ENCODE measurements at regions not wholly inside any gene's neighbourhood (a gene's known extent, or its start where the extent isn't known, plus 50 kb on each side); places are given as distances from the start of the nearest gene placed in this dataset.
"Not testable (repeated sequence)": the region's sequence is repeated elsewhere in the genome, so short reads cannot be mapped to it uniquely, and the experiment has no call there.

DNA sequence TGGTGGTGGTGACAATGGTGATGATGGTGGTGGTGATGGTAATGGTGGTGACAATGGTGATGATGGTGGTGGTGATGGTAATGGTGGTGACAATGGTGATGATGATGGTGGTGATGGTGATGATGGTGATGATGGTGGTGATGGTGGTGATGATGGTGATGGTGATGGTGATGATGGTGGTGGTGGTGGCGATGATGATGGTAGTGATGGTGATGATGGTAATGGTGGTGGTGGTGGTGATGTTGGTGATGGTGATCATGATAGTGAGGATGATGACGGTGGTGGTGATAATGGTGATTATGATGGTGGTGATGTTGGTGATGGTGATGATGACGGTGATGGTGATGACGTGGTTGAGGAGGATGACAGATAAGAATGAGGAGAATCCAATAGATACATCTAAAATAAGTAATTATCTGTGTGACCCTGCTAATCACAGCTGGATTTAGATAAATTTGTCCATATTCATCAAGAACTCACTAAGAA lies 170.7 kb upstream of the SFSWAP start:
- H3K4me1 Mint-ChIP-seq = peaks cover 10% of the 10 kb centered on the region
- no peaks in the 10 kb centered on the region for H3K9me3 Mint-ChIP-seq
- no peak overlapping the region for H3K27ac Mint-ChIP-seq (ENCODE audit: unreplicated experiment)
- no peak for DNase-seq (ENCODE audit: low read depth, low spot score)
- H3K4me3 Mint-ChIP-seq = no peak overlapping the region
- TF ChIP-seq, protein P1, sequence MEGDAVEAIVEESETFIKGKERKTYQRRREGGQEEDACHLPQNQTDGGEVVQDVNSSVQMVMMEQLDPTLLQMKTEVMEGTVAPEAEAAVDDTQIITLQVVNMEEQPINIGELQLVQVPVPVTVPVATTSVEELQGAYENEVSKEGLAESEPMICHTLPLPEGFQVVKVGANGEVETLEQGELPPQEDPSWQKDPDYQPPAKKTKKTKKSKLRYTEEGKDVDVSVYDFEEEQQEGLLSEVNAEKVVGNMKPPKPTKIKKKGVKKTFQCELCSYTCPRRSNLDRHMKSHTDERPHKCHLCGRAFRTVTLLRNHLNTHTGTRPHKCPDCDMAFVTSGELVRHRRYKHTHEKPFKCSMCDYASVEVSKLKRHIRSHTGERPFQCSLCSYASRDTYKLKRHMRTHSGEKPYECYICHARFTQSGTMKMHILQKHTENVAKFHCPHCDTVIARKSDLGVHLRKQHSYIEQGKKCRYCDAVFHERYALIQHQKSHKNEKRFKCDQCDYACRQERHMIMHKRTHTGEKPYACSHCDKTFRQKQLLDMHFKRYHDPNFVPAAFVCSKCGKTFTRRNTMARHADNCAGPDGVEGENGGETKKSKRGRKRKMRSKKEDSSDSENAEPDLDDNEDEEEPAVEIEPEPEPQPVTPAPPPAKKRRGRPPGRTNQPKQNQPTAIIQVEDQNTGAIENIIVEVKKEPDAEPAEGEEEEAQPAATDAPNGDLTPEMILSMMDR (conservative IDR thresholded peaks at IDR 0.05) = no peak
- H3K36me3 Mint-ChIP-seq (ENCODE audit: low read depth) = no peaks in the 10 kb centered on the region
- no peaks in the 10 kb centered on the region for H3K27me3 Mint-ChIP-seq (ENCODE audit: low read depth)

DNA sequence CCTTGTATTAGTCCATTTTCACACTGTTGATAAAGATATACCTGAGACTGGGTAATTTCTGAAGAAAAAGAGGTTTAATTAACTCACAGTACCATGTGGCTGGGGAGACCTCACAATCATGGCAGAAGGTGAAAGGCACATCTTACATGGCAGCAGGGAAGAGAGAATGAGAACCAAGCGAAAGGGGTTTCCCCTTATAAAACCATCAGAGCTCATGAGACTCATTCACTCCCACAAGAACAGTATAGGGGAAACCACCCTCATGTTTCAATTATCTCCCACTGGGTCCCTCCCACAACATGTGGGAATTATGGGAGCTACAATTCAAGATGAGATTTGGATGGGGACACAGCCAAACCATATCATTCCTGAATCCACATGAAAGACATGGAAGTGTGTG lies 169.4 kb upstream of the SFSWAP start:
- not testable (repeated sequence) for H3K27me3 Mint-ChIP-seq (ENCODE audit: low read depth); H3K4me3 Mint-ChIP-seq; H3K36me3 Mint-ChIP-seq (ENCODE audit: low read depth); H3K4me1 Mint-ChIP-seq; H3K9me3 Mint-ChIP-seq; H3K27ac Mint-ChIP-seq (ENCODE audit: unreplicated experiment); DNase-seq (ENCODE audit: low read depth, low spot score)

DNA sequence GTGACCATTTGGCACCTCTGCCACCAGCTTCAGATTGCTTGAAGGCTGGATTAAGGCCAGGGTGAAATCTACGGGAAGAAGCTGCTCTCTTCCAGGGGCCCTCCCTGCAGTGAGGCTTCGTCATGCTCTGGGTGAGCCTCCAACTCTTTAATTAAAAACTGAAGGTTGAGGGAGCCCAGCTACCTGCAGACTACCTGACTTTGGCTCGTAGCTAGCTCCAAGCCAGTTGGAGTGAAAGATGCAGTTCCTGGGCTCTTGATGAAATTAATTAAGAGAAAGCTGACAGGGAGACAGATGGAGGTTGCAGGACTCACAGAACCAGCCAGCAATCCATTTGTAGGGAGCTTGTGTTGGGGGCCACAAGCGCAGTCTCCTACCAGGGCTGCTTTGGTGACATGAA lies 168.5 kb upstream of the SFSWAP start:
- peaks cover 2% of the 10 kb centered on the region for H3K4me1 Mint-ChIP-seq
- DNase-seq (ENCODE audit: low read depth, low spot score) = no peak
- no peak overlapping the region for H3K27ac Mint-ChIP-seq (ENCODE audit: unreplicated experiment)
- no peak overlapping the region for H3K4me3 Mint-ChIP-seq
- no peaks in the 10 kb centered on the region for H3K36me3 Mint-ChIP-seq (ENCODE audit: low read depth)
- TF ChIP-seq, protein P1 (conservative IDR thresholded peaks at IDR 0.05) = no peak
- peaks cover 3% of the 10 kb centered on the region for H3K9me3 Mint-ChIP-seq
- no peaks in the 10 kb centered on the region for H3K27me3 Mint-ChIP-seq (ENCODE audit: low read depth)

DNA sequence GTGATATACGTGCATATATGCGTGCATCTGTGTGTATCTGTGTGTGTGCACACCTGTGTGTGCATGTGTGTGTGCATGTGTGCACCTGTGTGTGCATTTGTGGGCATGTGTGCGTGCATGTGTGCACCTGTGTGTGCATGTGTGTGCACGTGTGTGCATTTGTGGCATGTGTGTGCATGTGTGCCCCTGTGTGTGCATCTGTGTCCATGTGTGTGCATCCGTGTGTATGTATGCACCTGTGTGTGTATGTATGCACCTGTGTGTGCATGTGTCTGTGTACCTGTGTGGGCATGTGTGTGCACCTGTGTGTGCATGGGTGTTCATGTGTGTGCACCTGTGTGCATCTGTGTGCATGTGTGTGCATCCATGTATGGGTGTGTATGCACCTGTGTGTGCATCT lies 167.8 kb upstream of the SFSWAP start:
- no peak for DNase-seq (ENCODE audit: low read depth, low spot score)
- no peaks in the 10 kb centered on the region for H3K36me3 Mint-ChIP-seq (ENCODE audit: low read depth)
- peaks cover 3% of the 10 kb centered on the region for H3K9me3 Mint-ChIP-seq
- H3K27me3 Mint-ChIP-seq (ENCODE audit: low read depth) = no peaks in the 10 kb centered on the region
- H3K27ac Mint-ChIP-seq (ENCODE audit: unreplicated experiment) = no peak overlapping the region
- peaks cover 3% of the 10 kb centered on the region for H3K4me1 Mint-ChIP-seq
- TF ChIP-seq, protein P1 (conservative IDR thresholded peaks at IDR 0.05) = no peak
- H3K4me3 Mint-ChIP-seq = no peak overlapping the region

DNA sequence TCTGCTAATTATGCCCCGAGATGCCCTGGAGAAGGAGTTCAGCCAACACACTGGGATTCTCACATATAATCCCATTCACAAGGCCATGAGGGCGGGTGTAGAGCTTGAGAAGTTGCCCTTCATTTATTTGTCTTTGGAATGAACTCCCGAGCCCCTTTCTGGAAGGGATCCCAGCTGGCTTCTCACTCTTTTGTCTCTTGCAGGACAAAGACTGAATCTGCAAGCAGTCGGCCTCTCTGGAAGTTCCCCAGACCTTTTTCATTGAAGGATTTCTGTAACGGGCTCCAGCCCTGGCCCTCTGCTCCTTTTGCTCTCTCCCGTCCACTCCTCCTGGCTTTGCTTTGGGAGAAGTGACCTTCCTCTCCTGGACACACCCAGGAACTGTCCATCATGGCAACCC lies 163.3 kb upstream of the SFSWAP start:
- TF ChIP-seq, protein P1 (conservative IDR thresholded peaks at IDR 0.05) = no peak
- peaks cover 5% of the 10 kb centered on the region for H3K9me3 Mint-ChIP-seq
- H3K27ac Mint-ChIP-seq (ENCODE audit: unreplicated experiment) = peak overlapping the region; percentile 67
- H3K4me1 Mint-ChIP-seq = peaks cover 7% of the 10 kb centered on the region
- H3K4me3 Mint-ChIP-seq = no peak overlapping the region
- no peaks in the 10 kb centered on the region for H3K36me3 Mint-ChIP-seq (ENCODE audit: low read depth)
- no peak for DNase-seq (ENCODE audit: low read depth, low spot score)
- H3K27me3 Mint-ChIP-seq (ENCODE audit: low read depth) = no peaks in the 10 kb centered on the region

DNA sequence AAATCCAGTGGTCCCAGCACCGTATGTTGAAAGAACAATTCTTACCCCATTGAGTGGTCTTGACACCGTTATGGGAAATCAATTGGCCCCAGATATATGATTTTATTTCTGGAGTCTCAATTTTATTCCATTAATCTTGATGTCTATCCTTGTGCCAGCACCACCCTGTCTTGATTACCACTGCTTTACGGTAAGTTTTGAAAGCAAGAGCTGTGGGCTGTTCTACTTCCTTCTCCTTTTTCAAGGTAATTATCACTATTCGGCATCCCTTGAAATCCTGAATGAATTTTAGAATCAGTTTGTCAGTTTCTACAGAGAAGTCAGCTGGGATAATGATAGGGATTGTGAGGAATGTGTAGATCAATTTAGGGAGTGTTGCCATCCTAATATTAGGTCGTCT lies 160.8 kb upstream of the SFSWAP start:
- H3K9me3 Mint-ChIP-seq = peaks cover 5% of the 10 kb centered on the region
- no peak for DNase-seq (ENCODE audit: low read depth, low spot score)
- H3K27me3 Mint-ChIP-seq (ENCODE audit: low read depth) = no peaks in the 10 kb centered on the region
- TF ChIP-seq, protein P1 (conservative IDR thresholded peaks at IDR 0.05) = no peak
- H3K4me3 Mint-ChIP-seq = no peak overlapping the region
- peaks cover 11% of the 10 kb centered on the region for H3K4me1 Mint-ChIP-seq
- no peaks in the 10 kb centered on the region for H3K36me3 Mint-ChIP-seq (ENCODE audit: low read depth)
- H3K27ac Mint-ChIP-seq (ENCODE audit: unreplicated experiment) = no peak overlapping the region

Data from neural crest cell (in vitro differentiated cells).